Activated T-helper 1 cell treated with Interleukin-2 at 50 U/mL for 16 hours (primary cell): ENCODE measurements at regions not wholly inside any gene's neighbourhood (a gene's known extent, or its start where the extent isn't known, plus 50 kb on each side); places are given as distances from the start of the nearest gene placed in this dataset.

ENCODE experiments used
- DNase-seq: peaks from one replicate; pipeline ENCODE4 v3.0.0-alpha.2; 2020; ENCODE audit warnings: low read depth

DNA sequence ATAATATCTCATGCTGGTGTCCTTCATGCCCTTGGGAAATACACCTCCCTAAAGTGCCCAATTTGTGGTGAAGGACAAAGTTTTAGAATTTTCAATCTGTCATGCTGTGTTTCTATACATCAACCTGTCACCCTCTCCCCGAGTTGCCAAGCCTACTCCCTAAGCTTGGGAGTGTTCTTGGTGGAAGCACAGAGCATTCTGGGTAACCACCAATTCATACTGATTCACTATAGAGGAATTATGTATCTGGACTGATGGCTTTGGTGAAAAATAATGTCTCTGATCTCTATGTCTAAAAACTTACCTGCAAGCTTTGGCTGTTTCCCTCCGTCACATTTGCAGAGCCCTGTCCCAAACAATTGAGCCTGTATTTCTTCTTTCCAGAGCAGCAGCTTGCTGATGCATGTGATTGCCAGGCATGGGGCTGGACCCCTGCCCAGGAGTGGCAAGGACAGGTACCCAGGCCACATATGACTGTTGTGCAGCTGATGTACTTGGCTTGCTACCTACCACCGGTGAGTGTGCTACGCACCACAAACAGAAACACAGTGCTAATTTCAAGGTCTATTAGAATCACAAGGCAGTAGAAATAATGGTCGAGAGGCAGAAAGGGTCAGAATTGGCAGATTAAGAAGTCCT lies 202.8 kb upstream of the CITED2 start:
- no peak for DNase-seq

DNA sequence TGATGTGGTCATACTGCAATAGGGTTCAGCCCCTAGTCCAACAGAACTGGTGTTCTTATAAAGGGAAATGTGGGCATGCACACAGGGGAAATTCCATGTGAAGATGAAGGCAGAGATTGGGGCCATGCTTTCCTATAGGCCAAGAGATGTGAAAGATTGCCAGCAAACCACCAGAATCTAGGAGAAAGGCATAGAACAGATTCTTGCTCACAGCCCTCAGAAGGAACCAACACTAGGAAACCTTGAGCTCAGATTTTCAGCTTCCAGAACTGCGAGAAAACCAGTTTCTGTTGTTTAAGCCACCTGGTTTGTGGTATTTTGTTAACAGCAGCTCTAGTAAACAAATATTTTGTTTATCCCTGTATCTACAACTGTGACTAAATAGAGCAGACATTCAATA lies 197.6 kb upstream of the CITED2 start:
- no peak for DNase-seq

DNA sequence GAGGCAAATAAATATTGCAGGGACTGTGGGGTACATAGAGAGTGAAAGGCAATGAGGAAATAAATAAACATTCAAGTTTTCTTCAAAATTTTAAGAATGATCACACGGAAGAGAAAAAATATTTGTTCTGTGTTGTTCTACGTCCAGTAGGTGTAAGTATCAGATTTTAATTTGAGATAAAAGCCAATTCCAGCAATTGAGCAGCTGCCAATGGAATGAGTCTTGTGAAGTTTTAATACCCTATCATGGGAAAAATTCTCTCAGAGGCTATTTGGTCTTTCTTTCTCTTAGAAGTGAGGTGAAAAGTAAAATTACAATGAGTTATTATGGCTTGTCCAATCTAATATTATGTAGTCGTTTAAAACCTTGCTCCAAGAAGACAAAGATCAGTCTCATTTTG lies 195.7 kb upstream of the CITED2 start:
- DNase-seq = no peak

DNA sequence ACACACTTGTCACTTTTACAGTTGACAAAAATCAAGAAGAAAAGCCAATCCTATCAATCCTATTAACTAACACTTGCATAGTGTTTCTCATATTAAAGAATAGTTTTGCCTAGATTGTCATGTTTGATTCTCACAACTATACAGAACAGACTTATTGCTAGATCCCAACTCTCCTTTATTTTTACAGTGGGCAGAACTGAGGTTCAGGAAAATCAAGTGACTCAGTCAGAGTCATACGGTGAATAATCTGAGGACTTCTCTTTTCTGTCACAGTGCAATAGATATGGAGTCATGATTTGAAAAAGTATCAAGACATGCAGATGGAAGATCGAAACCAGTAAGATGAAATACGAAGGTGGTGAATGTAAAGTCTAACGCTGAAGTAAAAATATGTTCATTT lies 195.1 kb upstream of the CITED2 start:
- no peak for DNase-seq

DNA sequence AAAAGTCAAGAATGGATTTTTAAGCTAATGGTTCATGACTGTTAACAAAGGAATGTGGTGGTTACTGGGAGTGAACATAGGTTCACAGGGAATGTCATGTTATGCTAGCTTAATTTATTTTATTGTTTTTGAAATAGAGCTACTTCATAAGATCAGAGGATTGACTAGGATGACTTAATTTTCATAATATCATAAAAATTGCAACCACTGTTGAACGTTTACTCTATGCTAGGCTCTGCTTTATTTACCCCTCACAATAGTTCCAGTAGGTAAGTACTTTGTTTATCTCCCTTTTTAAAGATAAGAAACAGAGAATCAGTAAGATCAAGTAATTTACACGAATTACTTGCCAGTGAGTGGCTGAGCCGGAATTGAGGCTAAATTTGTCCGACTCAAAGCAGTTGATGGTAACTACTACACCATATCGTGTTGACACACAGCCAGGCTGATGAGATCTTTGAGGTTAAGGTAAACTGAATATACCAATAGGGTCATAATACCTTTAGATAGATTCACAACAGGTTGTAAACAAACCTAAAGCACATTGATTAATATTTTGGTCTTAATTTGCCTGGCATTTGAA lies 194.6 kb upstream of the CITED2 start:
- no peak for DNase-seq

DNA sequence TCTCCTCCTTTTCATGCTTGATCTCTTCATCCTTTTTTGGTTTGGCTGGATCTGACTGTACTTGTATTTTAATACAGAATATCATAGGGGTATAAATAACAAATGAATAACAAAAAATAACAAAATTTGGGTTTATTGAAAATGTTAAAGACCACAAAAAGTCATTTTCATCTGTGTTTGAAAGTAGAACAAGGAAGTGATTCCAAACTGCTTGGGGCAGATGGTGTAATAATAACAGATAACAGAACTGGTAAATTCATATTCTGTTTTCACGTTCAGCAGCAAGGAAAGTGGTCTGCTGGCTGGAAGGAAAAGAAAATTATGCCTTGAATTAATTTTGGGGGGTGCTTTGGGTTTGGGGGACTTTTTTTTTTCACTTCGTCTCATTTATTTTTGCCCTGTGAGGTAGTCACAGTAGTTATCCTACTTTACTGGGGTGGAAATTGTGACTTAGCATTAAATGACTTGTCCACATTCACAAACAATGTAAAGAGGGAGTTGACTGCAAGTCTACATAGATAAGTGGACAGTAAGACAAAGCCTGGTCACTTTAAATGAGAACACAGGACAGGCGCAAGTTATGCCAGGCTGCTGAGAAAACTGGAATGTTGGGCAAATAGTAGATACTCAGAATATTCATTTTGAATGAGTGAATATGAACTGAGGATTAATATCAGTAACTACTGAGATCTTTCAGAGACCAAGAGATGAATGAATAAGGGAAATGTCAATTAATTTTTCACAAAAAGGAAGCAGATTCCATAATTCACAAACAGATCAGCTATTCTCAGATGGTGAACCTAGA lies 193.9 kb upstream of the CITED2 start:
- DNase-seq = no peak

DNA sequence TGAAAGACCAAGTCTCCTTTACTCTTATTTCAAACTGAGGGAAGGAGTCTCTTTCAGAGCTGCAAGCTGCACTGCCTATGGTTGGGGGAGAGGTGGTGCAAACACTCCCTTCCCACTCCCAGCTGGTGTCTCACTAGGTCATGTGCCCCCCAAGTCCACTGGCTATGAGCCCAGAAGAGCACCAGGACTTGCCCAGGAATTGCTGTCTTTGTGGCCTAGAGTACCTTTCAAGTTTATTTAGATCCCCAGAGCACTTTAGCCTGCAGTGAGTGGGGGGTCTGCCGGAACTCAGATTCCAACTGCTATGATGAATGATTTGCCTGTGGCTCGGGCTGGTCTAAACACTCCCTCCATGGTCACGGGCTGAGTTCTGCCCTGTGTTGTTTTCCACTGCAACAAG lies 192.6 kb upstream of the CITED2 start:
- DNase-seq = no peak

DNA sequence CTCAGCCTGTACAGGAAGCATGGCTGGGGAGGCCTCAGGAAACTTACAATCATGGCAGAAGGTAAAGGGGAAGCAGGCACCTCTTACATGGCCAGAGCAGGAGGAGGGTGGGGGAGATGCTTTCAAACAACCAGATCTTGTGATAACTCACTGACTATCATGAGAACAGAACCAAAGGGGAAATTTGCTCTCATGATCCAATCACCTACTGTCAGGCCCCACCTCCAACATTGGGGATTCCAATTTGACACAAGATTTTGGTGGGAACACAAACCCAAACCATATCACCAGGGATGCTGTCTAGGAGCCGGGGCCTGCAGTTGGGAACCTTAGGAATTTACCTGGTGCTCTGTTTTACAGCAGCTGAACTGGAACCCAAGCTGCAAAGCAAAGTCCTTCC lies 191.1 kb upstream of the CITED2 start:
- DNase-seq = no peak

DNA sequence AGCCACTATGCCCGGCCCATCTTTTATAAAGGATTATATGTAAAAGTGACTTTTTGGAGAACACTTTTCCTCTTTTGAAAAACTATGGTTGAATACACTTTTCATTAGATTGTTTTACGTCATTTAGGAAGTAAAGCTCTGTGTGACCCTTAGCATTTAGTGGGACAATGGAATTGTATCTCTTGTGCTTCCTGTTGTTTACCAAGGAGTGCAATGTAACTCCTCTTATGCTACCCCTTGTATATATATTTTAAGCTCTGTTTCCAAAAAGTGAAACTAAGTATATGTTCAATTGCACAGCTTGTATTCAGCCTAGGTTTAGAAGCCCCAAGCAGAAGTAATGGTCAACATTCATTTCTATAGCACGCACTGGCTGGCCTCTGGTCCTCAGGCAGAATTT lies 183.1 kb upstream of the CITED2 start:
- DNase-seq = no peak

DNA sequence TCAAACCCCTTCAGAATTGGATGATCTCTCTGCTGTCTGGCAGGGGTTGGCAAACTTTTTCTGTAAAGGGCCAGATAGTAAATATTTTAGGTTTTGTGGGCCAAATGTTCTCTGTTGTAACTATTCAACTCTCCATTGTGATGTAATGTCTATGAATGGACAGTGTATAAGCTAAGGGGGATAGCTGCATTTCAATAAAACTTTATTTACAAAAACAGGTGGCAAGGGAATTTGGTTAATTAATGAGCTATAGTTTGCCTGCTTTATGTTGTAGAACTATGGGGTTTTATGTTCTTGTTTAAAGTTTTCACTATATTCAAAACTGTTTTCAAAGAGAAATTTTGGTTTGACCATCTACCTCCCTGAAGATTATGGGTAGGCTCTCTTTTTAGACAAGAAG lies 182.1 kb upstream of the CITED2 start:
- no peak for DNase-seq

DNA sequence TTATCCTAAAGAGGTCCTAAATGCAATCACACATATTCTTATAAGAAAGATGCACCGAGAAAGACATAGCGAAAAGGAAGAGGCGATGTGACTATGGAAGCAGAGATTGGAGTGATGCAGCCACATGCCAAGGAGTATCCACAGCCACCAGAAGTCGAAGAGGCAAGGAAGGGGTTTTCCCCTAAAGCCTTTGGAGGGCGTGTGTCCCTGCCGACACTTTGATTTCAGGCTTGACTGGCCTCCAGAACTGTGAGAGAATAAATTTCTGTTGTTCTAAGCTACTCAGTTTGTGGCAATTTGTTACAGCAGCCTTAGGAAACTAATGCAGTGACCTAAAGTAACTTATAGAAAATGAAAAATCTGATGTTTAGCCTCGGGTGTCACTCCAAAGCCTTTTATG lies 179.5 kb upstream of the CITED2 start:
- no peak for DNase-seq

DNA sequence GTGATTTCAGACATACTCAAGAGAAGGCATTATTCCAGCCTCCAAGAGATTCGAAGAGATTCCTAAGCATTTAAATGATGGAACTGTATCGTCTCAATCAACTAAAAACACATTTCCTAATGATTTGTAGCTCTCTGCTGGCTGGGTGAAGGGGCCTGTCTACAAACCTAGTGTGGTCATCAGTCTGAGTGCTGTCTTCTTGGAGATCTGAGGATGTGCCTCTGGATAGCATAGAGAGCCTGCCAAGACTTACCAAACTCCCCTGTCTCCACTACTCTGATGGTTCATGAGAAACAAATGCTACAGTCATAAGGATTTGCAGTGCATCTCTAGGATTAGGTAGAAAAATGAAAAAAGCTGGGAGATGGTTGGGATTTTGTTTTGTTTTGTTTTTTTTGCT lies 176.9 kb upstream of the CITED2 start:
- no peak for DNase-seq

DNA sequence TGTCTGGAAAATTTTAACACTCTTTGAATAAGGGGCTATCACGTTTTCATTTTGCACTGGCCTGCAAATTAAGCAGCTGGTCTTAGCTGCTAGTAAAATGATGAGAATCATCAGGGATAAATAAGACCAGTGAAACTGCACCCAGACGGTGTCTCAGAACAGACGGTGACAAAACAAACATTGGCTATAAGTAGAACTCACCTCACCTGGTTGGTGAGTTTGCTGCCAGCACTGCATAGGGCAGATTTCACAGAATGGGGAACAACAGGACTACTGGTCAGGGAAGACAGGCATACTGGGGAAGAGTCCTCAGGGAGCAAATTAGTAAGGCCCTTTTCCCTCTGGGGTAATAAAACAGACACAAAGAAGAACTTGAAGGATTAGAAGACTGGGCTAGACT lies 175.9 kb upstream of the CITED2 start:
- DNase-seq = no peak

DNA sequence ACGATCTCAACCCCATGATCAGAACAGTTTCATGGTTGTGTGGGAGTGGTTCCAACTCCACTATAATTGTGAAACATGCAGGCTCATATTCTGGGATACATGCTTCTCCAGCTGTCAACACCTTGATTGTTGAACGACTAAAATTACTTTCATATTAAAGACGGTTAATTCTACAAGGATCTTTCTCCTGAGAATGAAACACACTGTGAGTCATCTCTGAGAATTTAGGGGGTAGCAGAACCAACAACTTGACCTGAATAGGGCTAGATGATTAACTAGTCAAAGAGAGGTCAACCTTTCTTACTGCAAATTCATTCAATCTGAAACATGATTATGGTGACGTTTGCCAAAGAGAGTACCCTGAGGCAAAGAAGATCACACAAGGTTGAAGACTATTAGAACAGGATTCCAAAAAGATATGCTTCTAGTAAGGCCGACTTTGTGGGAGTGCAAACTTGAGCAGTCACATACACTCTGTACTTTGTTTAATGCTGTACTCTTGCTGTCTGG lies 175.2 kb upstream of the CITED2 start:
- no peak for DNase-seq

DNA sequence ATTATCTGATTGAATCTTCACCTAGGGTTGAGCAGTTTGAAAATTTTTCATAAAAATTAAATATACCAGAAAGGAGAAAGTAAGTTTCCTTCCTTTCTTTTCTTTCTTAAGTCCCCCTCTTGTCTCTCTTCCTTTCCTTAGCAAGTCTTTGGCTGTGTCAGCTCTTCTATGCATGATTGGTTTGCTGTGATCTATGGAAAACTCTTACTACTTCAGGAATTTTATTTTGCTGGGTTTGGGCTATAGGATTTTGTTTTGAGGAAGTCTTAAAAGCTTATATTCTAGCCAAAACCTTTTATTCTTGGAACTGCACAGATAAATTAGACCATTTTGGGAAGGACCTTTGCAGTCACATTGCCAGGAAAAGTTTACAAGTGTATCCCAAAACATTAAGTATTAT lies 173.4 kb upstream of the CITED2 start:
- no peak for DNase-seq

DNA sequence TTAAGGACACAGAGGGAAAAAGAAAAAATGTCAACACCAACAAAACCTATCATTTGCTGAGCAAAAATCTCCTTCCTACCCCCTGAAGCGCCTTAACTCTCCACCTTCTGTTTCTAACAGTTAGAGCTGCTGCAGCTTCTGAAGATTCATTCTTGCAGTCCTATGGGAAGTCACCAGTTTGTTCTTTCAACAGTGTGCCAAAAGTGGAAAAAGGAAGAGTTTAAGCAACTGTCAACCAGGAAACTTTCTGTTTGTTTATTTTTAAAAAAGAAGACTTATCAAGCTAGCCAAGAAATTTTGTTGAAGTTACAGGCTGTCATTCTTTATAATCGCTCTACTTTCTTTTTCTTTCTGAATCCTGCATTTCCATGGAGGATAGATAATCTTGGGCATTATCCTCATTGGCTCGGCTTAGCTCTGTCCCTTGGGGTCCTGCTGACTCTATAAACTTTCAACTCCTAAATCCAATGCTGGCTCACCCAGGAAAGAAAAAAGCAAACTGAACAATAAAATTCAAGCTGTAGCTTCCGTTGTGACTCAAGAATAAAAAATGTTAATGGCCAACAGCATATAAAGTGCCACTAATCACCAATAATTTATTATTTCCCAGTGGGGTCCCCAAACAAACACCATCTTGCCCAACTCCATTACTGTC lies 172.8 kb upstream of the CITED2 start:
- no peak for DNase-seq

DNA sequence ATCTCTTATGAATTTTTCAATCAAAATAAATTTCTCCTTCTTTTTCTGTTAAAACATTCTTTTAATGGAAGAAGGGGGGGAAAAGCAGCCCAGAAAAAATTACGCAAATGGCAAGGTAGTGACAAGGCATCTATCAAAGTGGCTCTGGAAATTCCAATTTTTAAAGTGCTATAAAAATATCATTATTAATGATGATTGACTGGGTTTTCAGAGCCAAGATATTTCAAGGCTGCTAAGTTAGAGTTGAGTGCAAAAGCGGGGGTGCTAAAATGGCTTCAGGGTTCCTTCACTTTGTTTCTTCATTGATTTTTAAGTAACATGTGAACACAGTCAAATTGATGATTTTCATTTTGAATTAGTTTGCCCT lies 171.6 kb upstream of the CITED2 start:
- no peak for DNase-seq

DNA sequence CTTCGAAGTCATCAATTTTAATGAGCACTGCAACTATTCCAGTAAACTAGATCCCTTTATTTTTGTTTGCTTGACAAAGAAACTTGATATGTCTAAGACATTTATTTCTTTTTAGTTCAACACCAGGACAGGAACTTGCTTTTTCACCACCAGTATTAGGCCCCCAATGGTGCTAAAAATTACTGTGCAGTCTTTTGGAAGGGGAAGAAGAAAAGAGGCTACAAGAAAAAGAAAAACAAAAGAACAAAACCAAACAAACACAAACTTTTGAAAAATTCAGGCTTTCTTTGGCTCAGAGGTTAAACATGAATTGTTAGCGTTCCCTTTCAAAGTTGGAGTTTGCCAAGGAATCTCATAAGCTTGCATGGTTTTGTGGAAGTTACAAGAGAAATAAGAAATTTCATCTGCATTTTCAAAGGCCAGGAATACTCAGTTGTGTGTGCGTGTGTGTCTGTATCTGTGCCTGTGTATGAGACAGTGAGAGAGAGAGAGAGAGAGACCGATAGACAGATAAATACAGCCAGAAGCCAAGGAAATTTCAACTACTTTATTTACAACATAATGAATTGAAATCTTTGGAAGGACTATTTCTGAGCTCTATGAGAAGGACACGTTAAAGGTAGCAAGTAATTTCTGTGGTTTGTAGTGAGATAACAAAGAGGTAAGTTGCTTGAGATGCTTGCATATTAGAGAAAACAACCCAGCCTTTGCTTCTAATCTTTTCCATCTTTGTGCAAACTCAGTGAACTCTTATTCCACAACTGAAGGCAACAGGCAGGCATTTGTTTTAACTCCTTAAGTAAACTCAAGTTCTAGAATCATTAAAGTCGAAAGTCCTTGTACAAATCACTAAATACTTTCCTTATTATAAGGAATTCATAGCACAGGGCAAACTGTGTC lies 171.0 kb upstream of the CITED2 start:
- DNase-seq = no peak

DNA sequence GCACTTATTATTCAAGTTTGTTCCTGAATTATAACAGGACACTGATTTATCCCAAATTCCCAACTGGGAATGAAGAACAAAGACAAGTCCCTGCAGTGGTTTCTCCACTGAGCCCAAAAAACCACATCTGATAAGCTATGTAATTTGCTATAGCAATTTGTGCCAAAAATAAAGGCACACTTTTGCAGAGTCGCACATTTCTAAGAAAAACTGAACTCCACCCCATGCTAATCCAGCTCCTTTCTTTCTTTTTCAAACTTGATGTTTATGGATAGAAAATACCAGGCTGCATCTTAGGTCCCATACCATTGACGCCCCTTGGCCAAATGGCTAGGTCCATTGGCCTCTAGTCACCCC lies 170.2 kb upstream of the CITED2 start:
- DNase-seq = no peak

DNA sequence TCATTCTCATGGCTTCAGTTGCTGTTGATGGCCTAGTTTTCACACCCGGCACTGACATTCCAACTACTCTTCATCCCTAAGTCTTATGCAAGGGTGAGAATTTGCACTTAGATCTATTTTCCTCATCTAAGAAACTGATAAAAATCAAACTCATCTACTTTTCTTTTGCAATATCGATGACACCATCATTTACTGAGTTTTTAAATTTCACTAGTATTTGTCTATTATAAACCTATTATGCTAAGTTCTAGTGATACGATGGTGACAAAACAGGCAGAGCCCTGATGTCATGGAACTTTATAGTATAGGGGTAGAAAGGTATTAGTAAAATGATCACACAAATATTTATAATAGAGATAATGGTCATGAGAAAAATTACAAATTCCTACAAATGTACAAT lies 167.9 kb upstream of the CITED2 start:
- DNase-seq = no peak

DNA sequence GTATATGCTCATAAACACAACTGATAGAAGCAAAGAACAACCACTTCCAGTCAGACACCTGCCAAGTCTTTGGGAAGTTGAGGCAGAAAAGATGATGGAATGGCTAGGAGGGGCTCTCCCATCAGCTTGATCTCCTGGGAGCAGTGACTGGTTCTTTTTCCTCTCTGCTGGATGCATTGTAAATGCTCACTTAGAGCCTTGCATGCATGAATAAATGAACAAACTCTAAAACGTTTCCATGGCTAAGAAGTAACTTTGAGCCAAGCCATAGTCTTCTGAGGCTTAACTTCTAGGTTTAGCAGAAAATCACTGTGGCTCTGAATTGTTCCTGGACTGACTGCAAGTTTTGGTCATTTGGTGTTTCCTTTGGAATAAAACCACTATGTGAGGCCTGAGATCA lies 166.4 kb upstream of the CITED2 start:
- DNase-seq = no peak

DNA sequence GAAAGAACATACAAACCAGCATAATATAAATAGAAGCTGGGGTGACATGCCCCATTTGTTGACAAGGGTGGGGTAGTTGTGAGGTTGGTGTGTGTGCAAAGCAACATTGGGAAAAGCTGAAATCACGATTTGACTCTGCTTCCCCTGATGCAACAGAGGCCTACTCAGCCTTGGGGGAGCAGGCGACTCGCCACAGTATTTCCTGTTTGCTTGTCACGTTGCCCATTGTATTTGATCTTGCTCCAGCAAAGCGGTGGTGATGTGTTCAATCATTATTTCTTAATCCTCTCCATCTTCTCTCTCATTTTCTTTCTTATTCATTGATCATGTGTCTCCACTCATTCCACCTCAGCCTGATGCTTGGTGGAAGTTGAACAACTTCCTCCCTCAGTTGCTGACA lies 165.8 kb upstream of the CITED2 start:
- peak; percentile 27 for DNase-seq
